Astrocyte of the cerebellum (primary cell): ENCODE measurements at regions not wholly inside any gene's neighbourhood (a gene's known extent, or its start where the extent isn't known, plus 50 kb on each side); places are given as distances from the start of the nearest gene placed in this dataset.

ENCODE experiments used
- DNase-seq: peaks from one replicate; pipeline ENCODE4 v3.0.0-alpha.2; 2011; ENCODE audit warnings: low read depth
- H3K4me3 ChIP-seq: 2 replicates; pipeline ENCODE4 v1.5.1; 2011; ENCODE audit warnings: mild to moderate bottlenecking, low read depth, low read length, moderate library complexity
- CTCF ChIP-seq: IDR thresholded peaks from 2 replicates; pipeline ENCODE4 v1.5.1; 2012; ENCODE audit warnings: low read length, low read depth, moderate library complexity, mild to moderate bottlenecking; ENCODE audit errors: missing control alignments
- in situ Hi-C: cut with HindIII; loops from 2 replicates; pipeline ENCODE4 v1.10.0; 2017; ENCODE audit warnings: low sequenced_read_pairs

GRCh38 chr18:56256659-56257058, 381.7 kb downstream of the TXNL1 start:
- no peak for TF ChIP-seq CTCF
- H3K4me3 ChIP-seq = no peak overlapping the region
- DNase-seq = no peak
- in situ Hi-C loops = no loop called here

GRCh38 chr18:56255381-56255780, 383.0 kb downstream of the TXNL1 start:
- in situ Hi-C loops = no loop called here
- no peak for TF ChIP-seq CTCF
- DNase-seq = peak; percentile 62
- no peak overlapping the region for H3K4me3 ChIP-seq

DNA sequence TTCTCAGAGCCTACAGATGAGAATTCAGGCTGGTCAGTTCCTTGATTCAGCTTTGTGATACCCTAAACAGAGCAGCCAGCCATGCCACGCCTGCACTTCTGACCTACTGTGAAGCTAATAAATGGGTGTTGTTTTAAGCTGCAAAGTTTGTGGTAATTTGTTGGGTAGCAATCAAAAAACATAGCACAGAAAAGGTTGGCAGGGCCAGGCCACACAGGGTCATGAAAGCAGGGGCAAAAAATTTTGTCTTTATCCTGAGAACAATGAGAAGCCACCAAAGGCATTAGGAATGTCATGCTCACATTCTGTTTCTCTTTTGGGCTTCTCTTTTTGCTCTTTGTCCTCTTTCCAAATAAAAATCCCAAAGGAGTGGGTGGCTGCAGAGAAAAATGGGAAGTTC, 385.9 kb downstream of the TXNL1 start:
- in situ Hi-C loops = no loop called here
- no peak for TF ChIP-seq CTCF
- no peak overlapping the region for H3K4me3 ChIP-seq
- DNase-seq = no peak

- no peak for TF ChIP-seq CTCF
- DNase-seq = no peak
- H3K4me3 ChIP-seq = no peak overlapping the region
- in situ Hi-C loops = no loop called here
These were observed 389.7 kb downstream of the TXNL1 start for GRCh38 chr18:56248610-56249235.

- no peak for DNase-seq
- no peak overlapping the region for H3K4me3 ChIP-seq
- in situ Hi-C loops = no loop called here
- no peak for TF ChIP-seq CTCF
These were observed 391.5 kb downstream of the TXNL1 start for GRCh38 chr18:56246916-56247315.

- no peak overlapping the region for H3K4me3 ChIP-seq
- TF ChIP-seq CTCF = no peak
- DNase-seq = peak; percentile 20
- in situ Hi-C loops = no loop called here
These were observed 392.4 kb downstream of the TXNL1 start for GRCh38 chr18:56245866-56246580.
